HFF-Myc (cell line): ENCODE measurements at regions not wholly inside any gene's neighbourhood (a gene's known extent, or its start where the extent isn't known, plus 50 kb on each side); places are given as distances from the start of the nearest gene placed in this dataset.

Experiments
- DNase-seq: peaks from one replicate; pipeline ENCODE4 v3.0.0-alpha.2; 2011; ENCODE audit warnings: low read depth; ENCODE audit errors: extremely low read depth
- H3K4me3 ChIP-seq: replicated peaks from 2 replicates; pipeline ENCODE4 v1.5.1; 2011; ENCODE audit warnings: low read depth, mild to moderate bottlenecking, control low read depth, low read length
- CTCF ChIP-seq: IDR thresholded peaks from 2 replicates; pipeline ENCODE4 v1.5.1; 2012; ENCODE audit warnings: mild to moderate bottlenecking, low read depth, low read length, control low read depth; ENCODE audit errors: missing control alignments

DNA sequence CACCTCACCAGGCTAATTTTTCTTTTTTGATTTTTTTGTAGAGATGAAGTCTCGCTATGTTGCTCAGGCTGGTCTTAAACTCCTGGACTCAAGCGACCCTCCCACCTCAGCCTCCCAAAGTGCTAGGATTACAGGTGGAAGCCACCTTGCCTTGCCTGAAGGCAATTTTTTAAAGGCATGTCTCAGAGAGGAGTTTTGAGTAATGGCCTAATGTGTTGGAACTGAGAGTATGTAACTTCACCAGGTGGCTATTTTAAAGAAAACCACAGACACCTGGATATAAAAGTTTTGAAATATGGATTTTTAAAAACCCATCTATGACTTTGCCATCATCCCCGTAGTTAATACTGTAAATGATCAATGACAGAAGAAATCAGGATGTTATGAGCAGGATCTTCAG is 119.8 kb upstream of the ATP8B1 start:
- no peak for TF ChIP-seq CTCF
- DNase-seq: no peak
- no peak overlapping the region for H3K4me3 ChIP-seq

DNA sequence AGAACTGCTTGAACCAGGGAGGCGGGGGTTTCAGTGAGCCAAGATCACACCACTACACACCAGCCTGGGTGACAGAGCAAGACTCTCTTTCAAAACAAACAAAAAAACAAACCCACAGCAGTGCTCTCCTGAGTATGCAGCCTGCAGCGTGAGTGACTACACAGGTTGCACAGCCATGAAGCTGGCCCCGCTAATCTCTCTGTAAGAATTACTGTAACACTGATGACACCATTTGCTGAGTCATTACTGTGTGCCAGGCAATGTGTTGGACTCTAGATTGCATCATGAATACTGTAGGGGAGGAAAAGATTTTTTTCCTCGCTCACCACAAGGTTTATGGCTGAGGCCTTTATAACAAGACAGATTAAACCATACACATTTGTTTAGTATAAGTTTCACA is 118.6 kb upstream of the ATP8B1 start:
- TF ChIP-seq CTCF: no peak
- DNase-seq: no peak
- H3K4me3 ChIP-seq: no peak overlapping the region

DNA sequence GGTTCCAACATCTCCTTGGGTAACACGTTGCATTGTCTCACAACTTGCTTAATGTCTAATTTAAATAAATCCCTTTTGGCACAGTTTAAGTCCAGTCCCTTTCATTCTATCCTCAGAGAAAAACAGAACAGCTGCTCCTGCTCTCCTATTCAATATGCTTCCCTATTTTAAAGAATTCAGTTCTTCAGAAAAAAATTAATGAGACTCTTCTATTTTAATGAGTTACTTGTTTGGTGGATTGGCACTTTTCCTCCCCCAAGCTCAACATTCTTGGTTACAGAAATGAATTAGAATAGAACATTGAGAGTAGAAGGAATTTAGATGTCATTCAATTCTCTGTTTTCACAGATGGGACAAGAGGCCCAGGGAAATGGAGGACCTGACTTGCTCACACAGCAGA is 116.9 kb upstream of the ATP8B1 start:
- no peak for TF ChIP-seq CTCF
- H3K4me3 ChIP-seq: no peak overlapping the region
- no peak for DNase-seq

- no peak overlapping the region for H3K4me3 ChIP-seq
- no peak for TF ChIP-seq CTCF
- DNase-seq: no peak
Observed at GRCh38 chr18:57918601-57919000, 115.5 kb upstream of the ATP8B1 start.

DNA sequence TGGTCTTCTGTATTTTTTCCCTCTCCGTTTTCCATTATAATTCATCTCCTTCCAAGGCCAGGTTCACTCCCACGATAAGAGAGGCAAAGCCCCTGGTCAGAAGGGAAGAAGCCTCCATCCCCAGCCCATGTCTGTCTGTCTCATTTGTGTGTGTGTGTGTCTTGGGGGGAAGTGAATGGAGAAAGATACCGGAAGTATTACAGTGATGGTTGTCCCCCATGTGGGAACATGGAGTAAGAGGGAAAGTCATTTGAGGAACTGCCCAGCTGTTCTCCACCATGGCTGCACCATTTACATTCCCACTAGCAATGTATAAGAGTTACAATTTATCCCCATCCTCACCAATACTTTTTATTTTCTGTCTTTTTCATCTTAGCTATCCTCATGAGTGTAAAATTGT is 113.6 kb upstream of the ATP8B1 start:
- H3K4me3 ChIP-seq: no peak overlapping the region
- TF ChIP-seq CTCF: no peak
- no peak for DNase-seq

DNA sequence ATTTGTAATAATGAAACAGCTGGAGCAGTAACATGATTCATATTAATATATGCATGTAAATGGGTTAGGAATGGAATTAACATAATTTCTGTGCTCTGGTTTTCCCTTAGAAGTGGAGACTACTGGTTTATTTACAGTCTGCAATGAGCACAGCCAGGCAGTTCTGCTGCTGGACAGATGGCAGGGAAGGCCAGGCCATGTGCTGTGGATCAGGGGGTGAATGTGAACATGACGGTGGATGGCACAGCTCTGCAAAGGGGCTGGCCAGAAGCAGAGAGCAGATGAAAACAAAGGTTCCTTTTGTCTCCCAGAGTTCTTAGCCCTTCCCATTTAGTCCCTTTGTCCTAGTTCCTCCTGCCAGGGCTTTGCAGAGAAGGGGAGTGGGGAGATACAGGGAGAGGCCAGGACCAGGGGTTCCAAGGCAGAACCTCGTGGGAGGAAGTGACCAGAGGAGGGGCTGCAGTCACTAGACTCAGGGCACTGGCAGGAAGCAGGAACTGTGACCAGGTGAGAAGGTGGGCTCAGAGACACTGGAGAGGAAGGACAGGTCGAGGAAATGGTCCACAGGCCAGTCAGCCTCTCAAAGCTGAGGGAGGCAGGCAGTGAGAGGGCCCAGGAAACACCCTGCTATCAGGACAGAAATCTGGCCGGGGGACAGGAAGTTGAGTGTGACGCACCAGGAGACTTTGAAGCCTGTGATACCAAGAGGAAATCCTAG is 112.9 kb upstream of the ATP8B1 start:
- H3K4me3 ChIP-seq: no peak overlapping the region
- no peak for TF ChIP-seq CTCF
- no peak for DNase-seq

GRCh38 chr18:57915248-57915647 is 112.1 kb upstream of the ATP8B1 start:
- DNase-seq: no peak
- H3K4me3 ChIP-seq: no peak overlapping the region
- TF ChIP-seq CTCF: no peak
